Sciatic nerve (tissue), 2 donors: ENCODE measurements at regions not wholly inside any gene's neighbourhood (a gene's known extent, or its start where the extent isn't known, plus 50 kb on each side); places are given as distances from the start of the nearest gene placed in this dataset.

Experiments
- ATAC-seq: fragments of 200-7000 bp; cut with Tn5 transposase; one replicate; pipeline ENCODE4 v1.9.1; 2020; ENCODE audit warnings: mild to moderate bottlenecking, moderate library complexity
- DNase-seq: peaks from one replicate; pipeline ENCODE4 v3.0.0-alpha.2; 2020; ENCODE audit warnings: low spot score
- intact Hi-C: fragments of 100-400 bp; cut with DNase I; formaldehyde crosslinking; loops from one replicate; pipeline ENCODE4 v1.14.2; 2022
- donor health status: DM: no; HTN: no; CAD: no.
- donor health status: DM: no; HTN: no; CAD: no.

- ATAC-seq (no peak), DNase-seq (peak; percentile 18)
- intact Hi-C loops: no loop called here
Measured at GRCh38 chr11:69923196-69923595, 104.0 kb upstream of the FGF3 start.

- ATAC-seq (no peak), DNase-seq (peak; percentile 42)
- intact Hi-C loops: no loop called here
Measured at GRCh38 chr11:69923641-69924307, 104.6 kb upstream of the FGF3 start.

- peak; percentile 13 for DNase-seq
- intact Hi-C loops: no loop called here
- no peak for ATAC-seq
Measured at GRCh38 chr11:69924308-69925161, 105.3 kb upstream of the FGF3 start.

GRCh38 chr11:69925366-69926196 lies 106.4 kb upstream of the FGF3 start:
- intact Hi-C loops: no loop called here
- no peak for ATAC-seq
- no peak for DNase-seq

GRCh38 chr11:69926376-69927050 lies 107.3 kb upstream of the FGF3 start:
- ATAC-seq (no peak), DNase-seq (no peak)
- intact Hi-C loops: no loop called here

- DNase-seq (no peak), ATAC-seq (no peak)
- intact Hi-C loops: no loop called here
Measured at GRCh38 chr11:69928121-69928520, 108.9 kb upstream of the FGF3 start.

- intact Hi-C loops: no loop called here
- DNase-seq (no peak), ATAC-seq (no peak)
Measured at GRCh38 chr11:69928975-69929374, 109.8 kb upstream of the FGF3 start.

- intact Hi-C loops: no loop called here
- ATAC-seq (no peak), DNase-seq (no peak)
Measured at GRCh38 chr11:69930081-69931059, 111.2 kb upstream of the FGF3 start.

- ATAC-seq: no peak
- intact Hi-C loops: no loop called here
- DNase-seq: no peak
Measured at GRCh38 chr11:69931060-69931910, 112.1 kb upstream of the FGF3 start.

GRCh38 chr11:69931994-69932910 lies 113.0 kb upstream of the FGF3 start:
- DNase-seq (no peak), ATAC-seq (no peak)
- intact Hi-C loops: no loop called here

- DNase-seq (no peak), ATAC-seq (no peak)
- intact Hi-C loops: no loop called here
Measured at GRCh38 chr11:69934861-69935494, 115.8 kb upstream of the FGF3 start.

GRCh38 chr11:69935941-69936505 lies 116.8 kb upstream of the FGF3 start:
- intact Hi-C loops: no loop called here
- ATAC-seq (no peak), DNase-seq (no peak)

- ATAC-seq: no peak
Measured at GRCh38 chr11:69936771-69937170, 117.6 kb upstream of the FGF3 start.

GRCh38 chr11:69938206-69938605 lies 119.0 kb upstream of the FGF3 start:
- DNase-seq (no peak), ATAC-seq (no peak)
- intact Hi-C loops: no loop called here

More at GRCh38 chr11:69936771-69937170, 117.6 kb upstream of the FGF3 start:
- intact Hi-C loops: no loop called here
- DNase-seq: no peak

GRCh38 chr11:69939551-69940245 lies 120.5 kb upstream of the FGF3 start:
- ATAC-seq (peak; percentile 89), DNase-seq (no peak)
- intact Hi-C loops: no loop called here
